K562 (cell line): ENCODE measurements at regions not wholly inside any gene's neighbourhood (a gene's known extent, or its start where the extent isn't known, plus 50 kb on each side); places are given as distances from the start of the nearest gene placed in this dataset.

ENCODE experiments used
- C11orf30 ChIP-seq: fragments of 450-650 bp; IDR thresholded peaks from 2 replicates; pipeline ENCODE4 v1.6.1; 2016; ENCODE audit warnings: low read depth, mild to moderate bottlenecking
- CTCFL ChIP-seq: IDR thresholded peaks from 2 replicates; pipeline ENCODE4 v1.6.1; 2011; ENCODE audit warnings: borderline replicate concordance, low read depth, mild to moderate bottlenecking, moderate library complexity, low read length; ENCODE audit not compliant: insufficient read depth, poor library complexity, severe bottlenecking
- DEAF1 ChIP-seq: fragments of 450-650 bp; formaldehyde crosslinking; IDR thresholded peaks from 2 replicates; pipeline ENCODE4 v1.4.0; 2020; ENCODE audit warnings: mild to moderate bottlenecking, moderate library complexity
- E2F5 ChIP-seq: sonication (generic); formaldehyde crosslinking; IDR thresholded peaks from 2 replicates; pipeline ENCODE4 v1.8.0; 2022; ENCODE audit warnings: mild to moderate bottlenecking, missing genetic modification reagents
- GATAD2A ChIP-seq: fragments of 450-650 bp; IDR thresholded peaks from 2 replicates; pipeline ENCODE4 v1.6.1; 2017
- HDAC2 ChIP-seq: fragments of 450-650 bp; IDR thresholded peaks from 2 replicates; pipeline ENCODE4 v1.6.1; 2016; ENCODE audit warnings: mild to moderate bottlenecking
- HINFP ChIP-seq: fragments of 450-650 bp; conservative IDR thresholded peaks from 2 replicates; pipeline ENCODE4 v1.6.1; 2016; ENCODE audit warnings: missing genetic modification characterization, low read depth, mild to moderate bottlenecking, control low read depth, missing compliant biosample characterization
- HNRNPLL ChIP-seq: fragments of 200-400 bp; formaldehyde crosslinking; IDR thresholded peaks from 2 replicates; pipeline ENCODE4 v1.6.1; 2017; ENCODE audit warnings: low read length, low read depth, mild to moderate bottlenecking; ENCODE audit not compliant: poor library complexity, severe bottlenecking
- RBM14 ChIP-seq: fragments of 200-400 bp; formaldehyde crosslinking; IDR thresholded peaks from 2 replicates; pipeline ENCODE4 v1.6.1; 2018; ENCODE audit warnings: low read depth, mild to moderate bottlenecking, low read length, moderate library complexity, borderline replicate concordance; ENCODE audit not compliant: insufficient read depth
- RBM15 ChIP-seq: fragments of 200-400 bp; formaldehyde crosslinking; IDR thresholded peaks from 2 replicates; pipeline ENCODE4 v1.6.1; 2018; ENCODE audit warnings: mild to moderate bottlenecking, low read length, moderate library complexity; ENCODE audit not compliant: insufficient read depth
- ZHX1 ChIP-seq: fragments of 150-350 bp; conservative IDR thresholded peaks from 2 replicates; pipeline ENCODE4 v1.6.1; 2014; ENCODE audit warnings: low read length
- ZNF609 ChIP-seq: sonication (generic); formaldehyde crosslinking; IDR thresholded peaks from 2 replicates; pipeline ENCODE4 v1.8.1; 2023; ENCODE audit warnings: missing genetic modification reagents, mild to moderate bottlenecking, borderline replicate concordance
- ZSCAN29 ChIP-seq: fragments of 450-650 bp; IDR thresholded peaks from 2 replicates; pipeline ENCODE4 v1.6.1; 2017

GRCh38 chr2:191571163-191571769, 106.7 kb upstream of the NABP1 start (continued):
- TF ChIP-seq ZNF609 (CRISPR knock-in tag): no peak
- peak; percentile 99 for TF ChIP-seq C11orf30
- TF ChIP-seq CTCFL: no peak
- no peak for TF ChIP-seq HNRNPLL
- TF ChIP-seq E2F5: no peak
- TF ChIP-seq ZSCAN29: no peak
- no peak for TF ChIP-seq ZHX1
- TF ChIP-seq HINFP: no peak
- peak; percentile 59 for TF ChIP-seq HDAC2
- no peak for TF ChIP-seq RBM15
- TF ChIP-seq RBM14: no peak
- TF ChIP-seq GATAD2A: peak; percentile 88; the same call in 1 of the 2 replicates
- peak; percentile 57 for TF ChIP-seq DEAF1
